MCF 10A (cell line): ENCODE measurements at regions not wholly inside any gene's neighbourhood (a gene's known extent, or its start where the extent isn't known, plus 50 kb on each side); places are given as distances from the start of the nearest gene placed in this dataset.

ENCODE experiments used
- BruUV-seq: library from RNA; stranded (reverse); fragments of 400-500 nt; replicated peaks from 2 replicates; lab custom pipeline; 2021; lab: Mats Ljungman, UMichigan
- CTCF ChIA-PET: fragments of 300-600 bp; sonication (Branson Sonifier 250); formaldehyde crosslinking; extraction: SDS; loops from one replicate; lab custom pipeline; 2021; ENCODE audit warnings: antibody characterized with exemption, inconsistent platforms; lab: Yijun Ruan, JAX
- POLR2A ChIA-PET: fragments of 300-600, 350-650 bp; sonication (Branson Sonifier 250); formaldehyde crosslinking; extraction: SDS; loops from one replicate; lab custom pipeline; 2020; ENCODE audit warnings: antibody characterized with exemption, inconsistent platforms; lab: Yijun Ruan, JAX
- DNase-seq: peaks from one replicate; pipeline ENCODE4 v3.0.0-alpha.2; 2018; ENCODE audit not compliant: unreplicated experiment
- H3K27ac Mint-ChIP-seq: one replicate; pipeline ENCODE4 v1.8.0; 2022; ENCODE audit warnings: mild to moderate bottlenecking, low read depth, mixed read lengths; ENCODE audit not compliant: unreplicated experiment
- H3K27me3 Mint-ChIP-seq: one replicate; pipeline ENCODE4 v1.8.0; 2022; ENCODE audit warnings: mixed read lengths; ENCODE audit not compliant: insufficient read depth, unreplicated experiment
- H3K36me3 Mint-ChIP-seq: one replicate; pipeline ENCODE4 v1.8.0; 2022; ENCODE audit warnings: mild to moderate bottlenecking, moderate library complexity, mixed read lengths; ENCODE audit not compliant: insufficient read depth, unreplicated experiment
- H3K4me1 Mint-ChIP-seq: one replicate; pipeline ENCODE4 v1.8.0; 2022; ENCODE audit warnings: mixed read lengths; ENCODE audit not compliant: insufficient read depth, unreplicated experiment
- H3K4me3 Mint-ChIP-seq: one replicate; pipeline ENCODE4 v1.8.0; 2022; ENCODE audit warnings: mild to moderate bottlenecking, moderate library complexity, mixed read lengths; ENCODE audit not compliant: unreplicated experiment
- H3K9me3 Mint-ChIP-seq: one replicate; pipeline ENCODE4 v1.8.0; 2022; ENCODE audit warnings: mixed read lengths; ENCODE audit not compliant: unreplicated experiment
- CTCF ChIP-seq: fragments of 200-600 bp; IDR thresholded peaks from one replicate; pipeline ENCODE4 v1.8.0; 2022; ENCODE audit warnings: antibody characterized with exemption, mild to moderate bottlenecking; ENCODE audit not compliant: unreplicated experiment
- intact Hi-C: fragments of 100-400 bp; cut with micrococcal nuclease; formaldehyde crosslinking; loops from 2 replicates; pipeline ENCODE4 v1.14.1; 2022

- no peaks in the 10 kb centered on the region for H3K27me3 Mint-ChIP-seq
- peaks cover 14% of the 10 kb centered on the region for H3K4me1 Mint-ChIP-seq
- POLR2A ChIA-PET, result interaction anchor here (0.7 to 2.1 kb wide), 5 partner anchors 9 to 94 kb away, joined by 3 to 7 read pairs (median 4); partner anchors contain the start of gene PLAC8
- BruUV-seq, result no TSS peak
- DNase-seq, result peak; percentile 50
- intact Hi-C loops, result no loop called here
- no peak for TF ChIP-seq CTCF
- peak overlapping the region; percentile 17 for H3K4me3 Mint-ChIP-seq
- no peaks in the 10 kb centered on the region for H3K36me3 Mint-ChIP-seq
- H3K9me3 Mint-ChIP-seq, result peaks cover 10% of the 10 kb centered on the region
- peak overlapping the region; percentile 92 for H3K27ac Mint-ChIP-seq
- CTCF ChIA-PET, result interaction anchor here (1.0 to 1.2 kb wide), 2 partner anchors 36 to 52 kb away, joined by 3 read pairs; no protein-coding TSS in a partner anchor
These were observed 75.9 kb downstream of the COQ2 start for GRCh38 chr4:83208371-83209365.

GRCh38 chr4:83207497-83208101 lies 77.0 kb downstream of the COQ2 start:
- CTCF ChIA-PET, result interaction anchor here (0.7 kb wide), 1 partner anchor 14 kb away, joined by 5 read pairs; no protein-coding TSS in a partner anchor
- Mint-ChIP-seq H3K4me3 (peak overlapping the region; percentile 1), H3K27ac (no peak overlapping the region), H3K36me3 (no peaks in the 10 kb centered on the region), H3K9me3 (peaks cover 10% of the 10 kb centered on the region), H3K27me3 (no peaks in the 10 kb centered on the region), H3K4me1 (peaks cover 11% of the 10 kb centered on the region)
- TF ChIP-seq CTCF, result no peak
- POLR2A ChIA-PET, result interaction anchor here (0.6 to 2.1 kb wide), 5 partner anchors 10 to 93 kb away, joined by 3 to 7 read pairs (median 5); partner anchors contain the start of gene PLAC8
- BruUV-seq, result no TSS peak
- peak; percentile 18 for DNase-seq
- intact Hi-C loops, result no loop called here

GRCh38 chr4:83205760-83206159 lies 78.8 kb downstream of the COQ2 start:
- no peak for TF ChIP-seq CTCF
- H3K4me1 Mint-ChIP-seq, result no peaks in the 10 kb centered on the region
- H3K27me3 Mint-ChIP-seq, result no peaks in the 10 kb centered on the region
- peaks cover 10% of the 10 kb centered on the region for H3K9me3 Mint-ChIP-seq
- BruUV-seq, result no TSS peak
- ChIA-PET POLR2A (interaction anchor here (0.6 to 1.0 kb wide), 2 partner anchors 95 to 168 kb away, joined by 4 to 5 read pairs; no protein-coding TSS in a partner anchor), CTCF (interaction anchor here (0.6 to 0.8 kb wide), 3 partner anchors 92 to 738 kb away, joined by 3 to 5 read pairs (median 3); no protein-coding TSS in a partner anchor)
- intact Hi-C loops, result no loop called here
- H3K36me3 Mint-ChIP-seq, result no peaks in the 10 kb centered on the region
- H3K27ac Mint-ChIP-seq, result no peak overlapping the region
- H3K4me3 Mint-ChIP-seq, result no peak overlapping the region
- no peak for DNase-seq

- no peak overlapping the region for H3K4me3 Mint-ChIP-seq
- peaks cover 10% of the 10 kb centered on the region for H3K9me3 Mint-ChIP-seq
- no peak for TF ChIP-seq CTCF
- DNase-seq, result no peak
- CTCF ChIA-PET, result no interaction called here
- no TSS peak for BruUV-seq
- no peaks in the 10 kb centered on the region for H3K4me1 Mint-ChIP-seq
- no peak overlapping the region for H3K27ac Mint-ChIP-seq
- no peaks in the 10 kb centered on the region for H3K36me3 Mint-ChIP-seq
- no peaks in the 10 kb centered on the region for H3K27me3 Mint-ChIP-seq
- POLR2A ChIA-PET, result no interaction called here
- intact Hi-C loops, result no loop called here
These were observed 79.9 kb downstream of the COQ2 start for GRCh38 chr4:83204731-83205130.
